T-cell (primary cell): ENCODE measurements at regions not wholly inside any gene's neighbourhood (a gene's known extent, or its start where the extent isn't known, plus 50 kb on each side); places are given as distances from the start of the nearest gene placed in this dataset.

Experiments
- ATAC-seq, 4 experiments: fragments of 200-7000 bp in 3 of 4; fragments of 150-1000 bp in 1 of 4; cut with Tn5 transposase; replicated peaks in 1 of 4; 1 replicate in 3 of 4; 2 replicates in 1 of 4; pipeline ENCODE4 v1.10.0; 2021; ENCODE audit warnings: moderate library complexity in 3 of 4, mild to moderate bottlenecking in 2 of 4, moderate number of reproducible peaks in 1 of 4
- CTCF ChIA-PET, 2 donors: fragments of 300-600 bp; sonication (Branson Sonifier 250); formaldehyde crosslinking; loops; one replicate each; lab custom pipeline; 2022; ENCODE audit warnings: antibody characterized with exemption in 2 of 2; lab: Charles Lee
- POLR2A ChIA-PET, 2 donors: fragments of 300-600 bp; sonication (Branson Sonifier 250); formaldehyde crosslinking; loops; one replicate each; lab custom pipeline; 2022; ENCODE audit warnings: antibody characterized with exemption in 2 of 2; lab: Charles Lee
- DNase-seq, 35 experiments: peaks; one replicate each; pipeline versions ENCODE4 v3.0.0 to v3.0.0-alpha.2; 2013 to 2023
- H3K27ac ChIP-seq: one replicate; pipeline ENCODE4 v1.5.1; 2013; ENCODE audit warnings: low read length
- H3K27me3 ChIP-seq, 2 experiments: replicated peaks in 1 of 2; 1 replicate in 1 of 2; 2 replicates in 1 of 2; pipeline versions ENCODE4 v1.6.1 to v1.7.0; 2013; ENCODE audit warnings: low read length in 1 of 2, mixed read lengths in 1 of 2; ENCODE audit not compliant: control insufficient read depth in 2 of 2, insufficient read depth in 2 of 2; ENCODE audit errors: extremely low read depth in 1 of 2
- H3K36me3 ChIP-seq, 2 donors: 1 replicate in 1 of 2; 2 replicates in 1 of 2; pipeline versions ENCODE4 v1.6.1 to v1.7.0; 2013; ENCODE audit warnings: low read length in 1 of 2; ENCODE audit not compliant: control insufficient read depth in 2 of 2, insufficient read depth in 1 of 2; ENCODE audit errors: extremely low read depth in 1 of 2
- H3K4me1 ChIP-seq, 2 experiments: 1 replicate in 1 of 2; 2 replicates in 1 of 2; pipeline versions ENCODE4 v1.6.1 to v1.7.0; 2013; ENCODE audit warnings: low read length in 2 of 2, mixed read lengths in 1 of 2; ENCODE audit not compliant: insufficient read depth in 2 of 2, control insufficient read depth in 1 of 2; ENCODE audit errors: extremely low read depth in 1 of 2
- H3K4me3 ChIP-seq, 2 donors: 1 replicate in 1 of 2; 2 replicates in 1 of 2; pipeline versions ENCODE4 v1.5.1 to v1.7.0; 2013; ENCODE audit warnings: mild to moderate bottlenecking in 2 of 2, low read length in 1 of 2, moderate library complexity in 1 of 2; ENCODE audit not compliant: control insufficient read depth in 1 of 2; ENCODE audit errors: extremely low read depth in 1 of 2
- H3K9me3 ChIP-seq: 2 replicates; pipeline ENCODE4 v1.7.0; 2013
- H3K27ac Mint-ChIP-seq, 2 donors: one replicate each; pipeline ENCODE4 v1.8.0; 2020 to 2021; ENCODE audit warnings: mild to moderate bottlenecking in 2 of 2, mixed read lengths in 2 of 2
- H3K27me3 Mint-ChIP-seq, 2 donors: one replicate each; pipeline ENCODE4 v1.8.0; 2021 to 2022; ENCODE audit warnings: mixed read lengths in 2 of 2
- H3K36me3 Mint-ChIP-seq: one replicate; pipeline ENCODE4 v1.8.0; 2021; ENCODE audit warnings: mixed read lengths
- H3K4me1 Mint-ChIP-seq, 3 donors: one replicate each; pipeline ENCODE4 v1.8.0; 2020 to 2022; ENCODE audit warnings: mixed read lengths in 3 of 3, mild to moderate bottlenecking in 1 of 3
- H3K4me3 Mint-ChIP-seq, 3 donors: one replicate each; pipeline ENCODE4 v1.8.0; 2020 to 2022; ENCODE audit warnings: mild to moderate bottlenecking in 3 of 3, mixed read lengths in 3 of 3, moderate library complexity in 3 of 3
- H3K9me3 Mint-ChIP-seq, 3 donors: one replicate each; pipeline ENCODE4 v1.8.0; 2020 to 2022; ENCODE audit warnings: mixed read lengths in 3 of 3
- WGBS: methylation state at CpG from one replicate; pipeline ENCODE4 v1.1.5; 2013; ENCODE audit warnings: missing lambda C conversion rate; ENCODE audit not compliant: insufficient coverage; 5-methylcytosine and 5-hydroxymethylcytosine counted together

GRCh38 chr18:2444201-2444875 is 127.0 kb downstream of the METTL4 start:
- Histone ChIP-seq H3K36me3 (no peaks in the 10 kb centered on the region), H3K27ac (no peak overlapping the region), H3K4me3 (no peak overlapping the region), H3K4me1 (no peaks in the 10 kb centered on the region), H3K27me3 (no peaks in the 10 kb centered on the region), H3K9me3 (no peaks in the 10 kb centered on the region)
- WGBS: 29% methylated on average over 2 of the region's 5 CpGs
- Mint-ChIP-seq H3K27me3 (peaks cover 0 to 20% of the 10 kb centered on the region in 2 donors), H3K4me3 (no peak overlapping the region), H3K27ac (no peak overlapping the region), H3K9me3 (no peaks in the 10 kb centered on the region), H3K36me3 (no peaks in the 10 kb centered on the region), H3K4me1 (peaks cover 0 to 7% (median 4%) of the 10 kb centered on the region in 3 donors)
- ChIA-PET POLR2A (no interaction called here), CTCF (no interaction called here)
- DNase-seq: no peak
- ATAC-seq: no peak

GRCh38 chr18:2448565-2449151 is 122.6 kb downstream of the METTL4 start:
- H3K36me3 Mint-ChIP-seq: no peaks in the 10 kb centered on the region
- H3K27me3 Mint-ChIP-seq: peaks cover 3 to 9% of the 10 kb centered on the region in 2 donors
- H3K4me1 ChIP-seq: no peaks in the 10 kb centered on the region
- H3K27ac Mint-ChIP-seq: no peak overlapping the region
- H3K36me3 ChIP-seq: no peaks in the 10 kb centered on the region
- H3K9me3 ChIP-seq: no peaks in the 10 kb centered on the region
- H3K9me3 Mint-ChIP-seq: no peaks in the 10 kb centered on the region
- ChIA-PET CTCF (no interaction called here), POLR2A (no interaction called here)
- no peaks in the 10 kb centered on the region for H3K27me3 ChIP-seq
- peaks cover 0 to 7% (median 4%) of the 10 kb centered on the region in 3 donors for H3K4me1 Mint-ChIP-seq
- H3K4me3 ChIP-seq: no peak overlapping the region
- ATAC-seq (no peak), DNase-seq (no peak)
- H3K4me3 Mint-ChIP-seq: no peak overlapping the region
- WGBS: no CpG with 5 or more reads among the region's 2 CpGs
- no peak overlapping the region for H3K27ac ChIP-seq

GRCh38 chr18:2451556-2451955 is 119.7 kb downstream of the METTL4 start:
- no peak overlapping the region for H3K4me3 ChIP-seq
- Mint-ChIP-seq H3K27me3 (peaks cover 0 to 3% of the 10 kb centered on the region in 2 donors), H3K4me3 (no peak overlapping the region), H3K36me3 (no peaks in the 10 kb centered on the region), H3K4me1 (no peaks in the 10 kb centered on the region), H3K27ac (no peak overlapping the region), H3K9me3 (peaks cover 0 to 4% (median 3%) of the 10 kb centered on the region in 3 donors)
- H3K27me3 ChIP-seq: no peaks in the 10 kb centered on the region
- POLR2A ChIA-PET: no interaction called here
- DNase-seq (no peak), ATAC-seq (no peak)
- CTCF ChIA-PET: no interaction called here
- H3K27ac ChIP-seq: no peak overlapping the region
- H3K9me3 ChIP-seq: no peaks in the 10 kb centered on the region
- H3K36me3 ChIP-seq: no peaks in the 10 kb centered on the region
- no peaks in the 10 kb centered on the region for H3K4me1 ChIP-seq
- no CpG with 5 or more reads among the region's 1 CpG for WGBS

GRCh38 chr18:2459886-2460285 is 111.4 kb downstream of the METTL4 start:
- Mint-ChIP-seq H3K36me3 (no peaks in the 10 kb centered on the region), H3K9me3 (peaks cover 0 to 8% (median 3%) of the 10 kb centered on the region in 3 donors), H3K4me3 (no peak overlapping the region), H3K27ac (no peak overlapping the region), H3K4me1 (no peaks in the 10 kb centered on the region), H3K27me3 (peaks cover 14 to 18% of the 10 kb centered on the region in 2 donors)
- POLR2A ChIA-PET: no interaction called here
- Histone ChIP-seq H3K27ac (no peak overlapping the region), H3K9me3 (no peaks in the 10 kb centered on the region), H3K27me3 (peaks cover 0 to 9% of the 10 kb centered on the region in 2 experiments), H3K36me3 (no peaks in the 10 kb centered on the region), H3K4me1 (no peaks in the 10 kb centered on the region), H3K4me3 (no peak overlapping the region)
- DNase-seq (no peak), ATAC-seq (no peak)
- WGBS: no CpG with 5 or more reads among the region's 2 CpGs
- CTCF ChIA-PET: no interaction called here

GRCh38 chr18:2466978-2467377 is 104.3 kb downstream of the METTL4 start:
- H3K4me3 Mint-ChIP-seq: no peak overlapping the region
- no peak overlapping the region for H3K27ac ChIP-seq
- H3K4me3 ChIP-seq: no peak overlapping the region
- DNase-seq (no peak), ATAC-seq (no peak)
- H3K27ac Mint-ChIP-seq: no peak overlapping the region
- H3K36me3 ChIP-seq: no peaks in the 10 kb centered on the region
- no peaks in the 10 kb centered on the region for H3K36me3 Mint-ChIP-seq
- H3K9me3 ChIP-seq: no peaks in the 10 kb centered on the region
- peaks cover 17 to 29% of the 10 kb centered on the region in 2 donors for H3K27me3 Mint-ChIP-seq
- ChIA-PET CTCF (no interaction called here), POLR2A (no interaction called here)
- no peaks in the 10 kb centered on the region for H3K9me3 Mint-ChIP-seq
- 100% methylated on average over 1 of the region's 1 CpG for WGBS
- H3K4me1 ChIP-seq: no peaks in the 10 kb centered on the region
- H3K4me1 Mint-ChIP-seq: no peaks in the 10 kb centered on the region
- H3K27me3 ChIP-seq: peaks cover 0 to 5% of the 10 kb centered on the region in 2 experiments

GRCh38 chr18:2468051-2468450 is 103.3 kb downstream of the METTL4 start:
- Histone ChIP-seq H3K27ac (no peak overlapping the region), H3K27me3 (peaks cover 0 to 5% of the 10 kb centered on the region in 2 experiments), H3K4me3 (no peak overlapping the region), H3K36me3 (no peaks in the 10 kb centered on the region), H3K9me3 (no peaks in the 10 kb centered on the region), H3K4me1 (no peaks in the 10 kb centered on the region)
- Mint-ChIP-seq H3K27ac (no peak overlapping the region), H3K36me3 (no peaks in the 10 kb centered on the region), H3K4me1 (no peaks in the 10 kb centered on the region), H3K9me3 (no peaks in the 10 kb centered on the region), H3K27me3 (peaks cover 22 to 33% of the 10 kb centered on the region in 2 donors), H3K4me3 (no peak overlapping the region)
- POLR2A ChIA-PET: no interaction called here
- ATAC-seq (no peak), DNase-seq (no peak)
- CTCF ChIA-PET: no interaction called here
- no CpG with 5 or more reads among the region's 1 CpG for WGBS
